Lower leg skin (tissue), 4 donors: ENCODE measurements at regions not wholly inside any gene's neighbourhood (a gene's known extent, or its start where the extent isn't known, plus 50 kb on each side); places are given as distances from the start of the nearest gene placed in this dataset.

ENCODE experiments used
- DNase-seq, 2 donors: peaks; one replicate each; pipeline ENCODE4 v3.0.0-alpha.2; 2019; ENCODE audit warnings: low spot score in 2 of 2
- H3K4me3 ChIP-seq: fragments of 200-600 bp; sonication (generic); 2 replicates; pipeline ENCODE4 v1.5.1; 2017; ENCODE audit warnings: mild to moderate bottlenecking, low read depth; ENCODE audit not compliant: poor library complexity, severe bottlenecking
- CTCF ChIP-seq, 3 donors: fragments of 450-650 bp; IDR thresholded peaks; one replicate each; pipeline ENCODE4 v1.5.1; 2016; ENCODE audit warnings: antibody characterized with exemption in 3 of 3, mild to moderate bottlenecking in 3 of 3, moderate library complexity in 2 of 3
- POLR2A ChIP-seq, 2 donors: fragments of 450-650 bp; IDR thresholded peaks; one replicate each; pipeline ENCODE4 v1.6.1; 2016 to 2017; ENCODE audit warnings: antibody characterized with exemption in 2 of 2, mild to moderate bottlenecking in 1 of 2, moderate library complexity in 1 of 2
- WGBS, 2 donors: methylation state at CpG; one replicate each; pipeline ENCODE4 v1.1.5; 2018; 5-methylcytosine and 5-hydroxymethylcytosine counted together
- intact Hi-C: fragments of 100-400 bp; cut with DNase I; formaldehyde crosslinking; loops from one replicate; pipeline ENCODE4 v1.15.0; 2023; ENCODE audit warnings: low total_unique reads

GRCh38 chr5:143480001-143480400 lies 76.5 kb upstream of the NR3C1 start:
- WGBS, 2 donors = 94 to 96% methylated on average over 3 of the region's 3 CpGs
- intact Hi-C loops = no loop called here
- no peak for DNase-seq
- no peak for TF ChIP-seq CTCF (IDR thresholded peaks at IDR 0.05)
- no peak for TF ChIP-seq POLR2A (IDR thresholded peaks at IDR 0.05)
- no peak overlapping the region for H3K4me3 ChIP-seq

- TF ChIP-seq POLR2A (IDR thresholded peaks at IDR 0.05) = no peak
- no peak for TF ChIP-seq CTCF (IDR thresholded peaks at IDR 0.05)
- WGBS, 2 donors = 98 to 100% methylated on average over 1 of the region's 1 CpG
- H3K4me3 ChIP-seq = no peak overlapping the region
- DNase-seq = no peak
- intact Hi-C loops = no loop called here
Measured at GRCh38 chr5:143479394-143479793, 75.9 kb upstream of the NR3C1 start.

DNA sequence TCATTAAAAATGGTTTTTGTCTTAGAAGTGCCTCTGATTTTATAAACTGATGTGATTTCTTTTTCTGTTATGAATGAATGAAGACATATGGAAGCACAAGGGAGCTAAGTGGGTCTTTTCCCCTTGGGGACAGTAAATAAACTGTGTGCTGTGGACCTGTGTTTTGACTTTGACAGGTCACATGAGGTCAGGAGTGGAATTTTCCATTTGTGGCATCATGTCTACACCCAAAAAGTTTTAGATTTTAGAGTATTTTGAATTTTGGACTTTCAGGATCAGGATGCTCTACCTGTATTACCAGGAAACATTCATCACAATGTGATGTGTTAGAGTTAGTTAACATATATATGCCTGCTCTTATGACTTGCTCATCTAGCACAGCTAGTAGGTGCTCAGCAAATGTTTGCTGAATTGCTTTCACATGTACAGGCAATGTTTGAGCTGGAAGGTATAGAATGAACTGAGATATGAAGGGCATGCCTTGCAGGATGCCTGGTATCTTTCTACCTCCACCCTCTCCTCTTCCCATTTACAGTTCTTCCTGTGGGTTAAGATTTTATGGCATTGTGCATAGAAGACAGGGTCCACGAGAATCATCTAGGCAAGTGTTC lies 73.2 kb upstream of the NR3C1 start:
- no peak overlapping the region for H3K4me3 ChIP-seq
- WGBS, 2 donors = 82 to 86% methylated on average over 1 of the region's 1 CpG
- TF ChIP-seq CTCF (IDR thresholded peaks at IDR 0.05) = no peak
- no peak for TF ChIP-seq POLR2A (IDR thresholded peaks at IDR 0.05)
- no peak for DNase-seq
- intact Hi-C loops = no loop called here

GRCh38 chr5:143474616-143475015 lies 71.1 kb upstream of the NR3C1 start:
- DNase-seq = no peak
- intact Hi-C loops = no loop called here
- no peak for TF ChIP-seq POLR2A (IDR thresholded peaks at IDR 0.05)
- no peak for TF ChIP-seq CTCF (IDR thresholded peaks at IDR 0.05)
- H3K4me3 ChIP-seq = no peak overlapping the region
- WGBS, 2 donors = 59 to 74% methylated on average over 3 of the region's 3 CpGs

DNA sequence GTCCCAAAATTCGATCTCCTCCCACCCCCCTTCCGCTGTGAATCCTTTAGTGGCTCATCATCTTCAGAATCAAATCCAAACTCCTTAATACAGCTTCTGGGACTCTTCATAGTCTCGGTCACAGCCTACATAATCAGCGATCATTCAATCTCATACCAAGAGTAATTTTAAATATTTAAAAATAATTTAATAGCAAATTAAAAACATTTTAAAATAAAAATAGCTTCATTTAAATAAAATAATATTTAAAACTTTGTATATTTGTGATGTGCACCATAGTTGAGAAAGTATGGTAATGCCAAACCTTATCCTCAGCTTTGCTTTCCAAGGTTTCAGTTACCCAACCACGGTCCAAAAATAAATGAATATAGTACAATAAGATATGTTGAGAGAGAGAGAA lies 70.0 kb upstream of the NR3C1 start:
- 72 to 86% methylated on average over 5 of the region's 5 CpGs for WGBS, 2 donors
- intact Hi-C loops = no loop called here
- no peak for DNase-seq
- no peak for TF ChIP-seq POLR2A (IDR thresholded peaks at IDR 0.05)
- no peak for TF ChIP-seq CTCF (IDR thresholded peaks at IDR 0.05)
- no peak overlapping the region for H3K4me3 ChIP-seq

DNA sequence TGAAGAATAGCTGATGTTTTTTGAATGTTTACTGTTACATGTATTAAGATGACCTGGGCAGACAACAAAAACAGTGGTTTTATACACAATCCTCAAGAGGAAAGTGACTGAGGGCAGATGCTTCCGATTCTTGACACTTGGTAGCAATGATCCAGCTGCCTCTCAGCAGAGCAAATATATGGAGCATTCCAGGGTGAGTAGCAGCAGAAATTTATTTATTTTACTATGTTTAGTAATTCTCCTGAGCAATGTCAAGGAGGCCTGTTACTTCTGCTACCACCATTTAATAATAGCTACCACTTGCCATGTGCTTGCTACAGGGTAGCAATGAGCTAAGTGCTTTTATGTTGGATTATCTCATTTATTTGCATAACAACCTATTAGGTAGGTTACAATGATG lies 69.1 kb upstream of the NR3C1 start:
- DNase-seq = no peak
- H3K4me3 ChIP-seq = no peak overlapping the region
- TF ChIP-seq POLR2A (IDR thresholded peaks at IDR 0.05) (no peak), CTCF (IDR thresholded peaks at IDR 0.05) (no peak)
- intact Hi-C loops = no loop called here
- WGBS, 2 donors = 88 to 100% methylated on average over 1 of the region's 1 CpG
